ENCODE measurements at regions not wholly inside any gene's neighbourhood (a gene's known extent, or its start where the extent isn't known, plus 50 kb on each side); places are given as distances from the start of the nearest gene placed in this dataset.

- no peak overlapping the region for H3K4me2 ChIP-seq (ENCODE audit: low read depth, low read length)
- intact Hi-C loops (cut with micrococcal nuclease; ENCODE audit: unreplicated experiment) (no loop called here), in situ Hi-C loops (cut with HindIII; ENCODE audit: extremely low pct_ligation_motif_present, low pct_unique_long_range_greater_than_20kb) (no loop called here)
- no peak overlapping the region for H3K9ac ChIP-seq (ENCODE audit: insufficient read depth, low read depth, low read length)
- H3K79me2 ChIP-seq (ENCODE audit: insufficient read depth, low read length): no peaks in the 10 kb centered on the region
- H3K27ac ChIP-seq (ENCODE audit: extremely low read length, insufficient read depth, low read length): no peak overlapping the region
- no peaks in the 10 kb centered on the region for H3K36me3 ChIP-seq (replicated peaks in 1 of 2; ENCODE audit: control insufficient read depth in 1 of 2, insufficient read depth in 2 of 2, low read length in 2 of 2)
- WGBS (ENCODE audit: low lambda C conversion rate): 9% methylated on average over 16 of the region's 16 CpGs
- no peak overlapping the region for H2AFZ ChIP-seq (ENCODE audit: low read length)
- H3K27me3 ChIP-seq (ENCODE audit: control insufficient read depth in 1 of 2, insufficient read depth in 2 of 2, low read length in 2 of 2): no peaks in the 10 kb centered on the region
- TF ChIP-seq ZNF235 (CRISPR knock-in tag; IDR thresholded peaks at IDR 0.05; ENCODE audit: borderline replicate concordance) (no peak), ARID4A (CRISPR knock-in tag; IDR thresholded peaks at IDR 0.05; ENCODE audit: borderline replicate concordance) (no peak), ZFP36 (IDR thresholded peaks at IDR 0.05; ENCODE audit: borderline replicate concordance, low read depth, low read length, partially characterized antibody) (no peak), JUNB (CRISPR knock-in tag; IDR thresholded peaks at IDR 0.05; ENCODE audit: borderline replicate concordance) (no peak), KLF16 (CRISPR knock-in tag; IDR thresholded peaks at IDR 0.05) (no peak), ZNF672 (CRISPR knock-in tag; IDR thresholded peaks at IDR 0.05) (no peak), ADNP (CRISPR knock-in tag; IDR thresholded peaks at IDR 0.05) (no peak), KMT2A (CRISPR knock-in tag; IDR thresholded peaks at IDR 0.05) (no peak), PBX2 (CRISPR knock-in tag; IDR thresholded peaks at IDR 0.05) (no peak), NFATC3 (CRISPR knock-in tag; IDR thresholded peaks at IDR 0.05) (no peak)
- POLR2A ChIA-PET: no interaction called here
- no peaks in the 10 kb centered on the region for H4K20me1 ChIP-seq (ENCODE audit: insufficient read depth, low read length)
- no peaks in the 10 kb centered on the region for H3K4me1 ChIP-seq (ENCODE audit: insufficient read depth, low read length)
- H3K9me3 ChIP-seq (ENCODE audit: low read length): peaks cover 7% of the 10 kb centered on the region
- no TSS peak for BruUV-seq (replicated peaks)
- ATAC-seq: no peak
- CTCF ChIA-PET (ENCODE audit: low intra/inter-chr PET ratio, low total read pairs): no interaction called here
- no peak for FAIRE-seq
- DNase-seq (ENCODE audit: low spot score): no peak
- H3K4me3 ChIP-seq (replicated peaks in 1 of 3; ENCODE audit: insufficient read depth in 1 of 3, low read depth in 2 of 3, low read length in 3 of 3): no peak overlapping the region
These were observed 727.6 kb upstream of the SOX11 start for GRCh38 chr2:4964579-4964978.
